GM18870 (cell line): ENCODE measurements at regions not wholly inside any gene's neighbourhood (a gene's known extent, or its start where the extent isn't known, plus 50 kb on each side); places are given as distances from the start of the nearest gene placed in this dataset.

ENCODE experiments used
- ATAC-seq: cut with Tn5 transposase; IDR thresholded peaks from one replicate; pipeline ENCODE4 v1.9.1; 2021; ENCODE audit warnings: moderate library complexity; ENCODE audit not compliant: unreplicated experiment

GRCh38 chr4:32460972-32461371 lies 1740.8 kb downstream of the PCDH7 start:
- ATAC-seq, result no peak

DNA sequence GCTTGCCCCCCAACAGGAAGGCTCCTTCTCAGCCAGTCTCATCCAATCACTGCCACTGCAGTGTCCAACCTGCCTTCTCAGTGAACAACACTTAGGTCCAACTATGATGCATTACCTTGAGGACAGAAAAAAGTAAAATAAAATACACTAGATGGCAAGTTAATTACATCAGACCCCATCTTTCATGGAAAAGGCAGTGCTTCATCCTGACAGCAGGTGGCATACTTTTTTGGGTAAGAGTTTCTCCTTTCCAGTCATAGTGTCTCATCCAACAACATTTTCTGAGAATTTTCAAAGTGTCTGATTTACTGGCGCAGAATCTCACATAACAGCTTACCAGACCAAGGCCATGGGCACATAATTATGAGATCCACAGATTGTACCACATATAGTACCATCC lies 1742.8 kb downstream of the PCDH7 start:
- no peak for ATAC-seq

GRCh38 chr4:32470087-32470585 lies 1750.0 kb downstream of the PCDH7 start:
- ATAC-seq, result no peak

GRCh38 chr4:32472918-32473317 lies 1752.7 kb downstream of the PCDH7 start:
- no peak for ATAC-seq

DNA sequence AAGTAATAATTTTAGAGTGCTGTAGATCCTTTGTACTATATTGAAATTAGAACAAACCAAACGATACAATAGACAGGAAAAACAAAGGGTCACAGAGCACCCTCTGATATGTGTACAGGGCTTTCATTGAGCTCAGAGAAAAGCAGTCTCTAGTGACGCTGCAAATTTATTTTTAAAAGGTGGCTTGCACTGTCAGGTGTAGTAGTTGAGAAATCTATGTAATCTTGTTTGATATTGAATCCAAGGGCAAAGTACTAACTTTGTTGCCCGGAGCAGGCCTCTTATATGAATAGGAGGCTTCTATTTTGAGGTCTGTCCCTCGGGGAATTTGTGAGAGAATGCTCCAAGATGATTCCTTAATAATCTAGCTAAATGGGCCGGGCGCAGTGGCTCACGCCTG lies 1755.5 kb downstream of the PCDH7 start:
- no peak for ATAC-seq

- no peak for ATAC-seq
These were observed 1757.3 kb downstream of the PCDH7 start for GRCh38 chr4:32477518-32477917.

- no peak for ATAC-seq
These were observed 1765.8 kb downstream of the PCDH7 start for GRCh38 chr4:32485956-32486355.

DNA sequence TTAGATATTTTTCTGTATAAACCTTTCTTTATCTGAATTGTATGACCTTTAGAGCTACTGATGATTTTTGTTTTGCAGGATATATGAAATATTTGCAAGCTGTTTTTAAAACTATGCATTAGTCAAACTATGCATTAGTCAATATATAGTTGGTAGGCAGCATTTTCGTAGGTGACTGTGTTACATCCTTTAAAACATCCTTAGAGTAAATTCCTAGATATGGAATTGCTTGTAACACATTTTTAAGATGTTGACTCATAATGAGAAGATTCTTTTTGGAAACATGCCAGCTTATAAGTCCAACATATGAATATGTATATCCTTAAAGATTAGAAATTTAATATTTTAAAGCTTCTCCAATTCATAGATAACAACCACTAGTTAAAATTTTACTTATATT lies 1768.5 kb downstream of the PCDH7 start:
- ATAC-seq, result no peak

DNA sequence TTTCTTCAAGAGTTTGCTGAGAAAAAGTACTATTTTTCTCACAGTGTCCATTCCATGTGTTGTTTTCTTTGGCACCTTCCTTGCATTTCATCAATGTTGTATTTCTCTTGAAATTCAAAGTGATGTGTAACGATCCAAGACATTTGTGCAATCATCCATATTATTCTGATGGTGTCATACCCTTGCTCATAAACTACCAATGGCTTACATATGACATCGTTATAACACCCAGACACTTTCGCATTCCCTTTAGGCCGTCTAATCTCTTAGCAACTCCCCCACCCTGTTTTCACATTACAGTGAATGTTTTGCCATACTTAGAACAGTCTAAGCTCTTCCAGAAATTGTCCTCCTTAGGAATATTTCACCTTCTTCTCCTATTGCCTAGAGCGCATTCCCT lies 1779.0 kb downstream of the PCDH7 start:
- ATAC-seq, result no peak

DNA sequence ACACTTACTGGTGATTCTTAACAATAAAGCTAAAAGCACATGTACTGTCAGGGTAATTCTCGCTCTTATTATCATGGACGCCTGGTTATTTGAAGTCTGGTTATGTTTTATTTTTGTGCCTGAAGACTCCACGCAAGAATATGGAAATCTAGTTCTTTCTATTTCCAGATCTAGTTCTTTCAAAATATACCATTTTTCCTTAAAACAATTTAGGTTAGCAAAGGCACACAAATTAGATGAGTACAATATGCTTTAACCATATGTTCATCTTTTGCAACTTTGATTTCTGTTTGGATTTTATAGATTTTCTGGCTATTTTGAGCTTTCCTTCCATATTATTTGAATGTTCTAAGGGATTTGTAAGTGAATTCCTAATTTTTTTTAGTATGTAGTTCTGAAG lies 1783.1 kb downstream of the PCDH7 start:
- ATAC-seq, result no peak

DNA sequence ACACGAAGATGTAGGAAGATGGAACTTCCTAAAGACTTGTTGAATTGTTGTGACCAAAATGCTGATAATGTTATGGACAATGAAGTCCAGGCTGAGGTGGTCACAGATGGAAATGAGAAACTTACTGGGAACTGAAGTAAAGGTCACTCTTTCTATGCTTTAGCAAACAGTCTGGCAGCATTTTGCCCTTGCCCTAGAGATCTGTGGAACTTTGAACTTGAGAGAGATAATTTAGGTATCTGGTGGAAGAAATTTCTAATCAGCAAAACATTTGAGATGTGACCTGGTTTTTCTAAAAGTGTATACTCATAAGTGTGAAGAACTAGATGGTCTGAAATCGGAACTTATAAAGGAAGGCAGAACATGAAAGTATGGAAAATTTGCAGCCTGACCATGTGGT lies 1785.9 kb downstream of the PCDH7 start:
- no peak for ATAC-seq

GRCh38 chr4:32519060-32519459 lies 1798.9 kb downstream of the PCDH7 start:
- ATAC-seq, result no peak

GRCh38 chr4:32525420-32525819 lies 1805.3 kb downstream of the PCDH7 start:
- ATAC-seq, result no peak

DNA sequence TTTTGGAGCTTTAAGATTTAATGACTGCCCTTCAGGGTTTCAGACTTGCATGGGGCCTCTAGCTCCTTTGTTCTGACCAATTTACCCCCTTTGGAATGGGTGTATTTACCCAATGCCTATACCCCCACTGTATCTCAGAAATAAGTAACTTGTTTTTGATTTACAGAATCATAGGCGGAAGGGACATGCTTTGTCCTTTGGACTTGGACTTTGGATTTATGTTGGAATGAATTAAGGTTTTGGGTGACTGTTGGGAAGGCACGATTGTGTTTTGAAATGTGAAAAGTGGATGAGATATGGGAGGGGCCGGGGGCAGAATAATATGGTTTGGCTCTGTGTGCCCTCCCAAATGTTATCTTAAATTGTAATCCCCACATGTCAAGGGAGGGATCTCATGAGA lies 1824.7 kb downstream of the PCDH7 start:
- no peak for ATAC-seq

DNA sequence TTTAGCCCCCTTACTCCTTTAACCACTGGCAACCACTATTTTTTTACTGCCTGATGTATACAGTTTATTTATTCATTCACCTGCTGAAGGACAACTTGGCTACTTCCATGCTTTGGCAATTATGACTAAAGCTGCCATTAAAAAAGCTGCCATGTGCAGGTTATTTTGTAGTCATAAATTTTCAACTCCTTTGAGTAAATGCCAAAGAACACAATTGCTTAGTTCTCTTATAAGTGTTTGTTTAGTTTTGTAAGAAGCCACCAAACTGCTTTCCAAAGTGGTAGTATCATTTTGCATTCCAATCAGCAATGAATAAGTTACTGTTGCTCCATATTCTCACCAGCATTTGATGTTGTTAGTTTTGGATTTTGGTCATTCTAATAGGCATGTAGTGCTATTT lies 1831.8 kb downstream of the PCDH7 start:
- ATAC-seq, result no peak

DNA sequence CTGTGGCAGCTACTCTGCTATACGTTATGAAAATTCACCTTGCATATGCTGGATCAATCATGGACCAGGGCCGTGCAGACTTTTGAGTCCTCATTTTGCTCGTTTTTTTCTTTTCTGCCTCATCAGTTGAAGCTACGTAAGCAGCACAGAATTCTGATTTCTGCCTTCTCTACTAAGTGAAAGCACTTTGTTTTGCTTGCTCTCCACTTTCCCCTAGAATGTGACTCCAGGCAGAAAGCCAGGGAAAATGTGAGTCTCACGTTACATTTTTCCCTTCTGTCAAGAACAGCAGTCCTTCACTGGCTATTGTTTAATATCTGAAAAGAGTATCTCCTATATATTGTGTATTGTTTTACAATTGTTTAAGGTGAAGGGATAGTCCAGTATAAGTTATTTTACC lies 1840.1 kb downstream of the PCDH7 start:
- no peak for ATAC-seq

GRCh38 chr4:32562010-32562409 lies 1841.8 kb downstream of the PCDH7 start:
- no peak for ATAC-seq

DNA sequence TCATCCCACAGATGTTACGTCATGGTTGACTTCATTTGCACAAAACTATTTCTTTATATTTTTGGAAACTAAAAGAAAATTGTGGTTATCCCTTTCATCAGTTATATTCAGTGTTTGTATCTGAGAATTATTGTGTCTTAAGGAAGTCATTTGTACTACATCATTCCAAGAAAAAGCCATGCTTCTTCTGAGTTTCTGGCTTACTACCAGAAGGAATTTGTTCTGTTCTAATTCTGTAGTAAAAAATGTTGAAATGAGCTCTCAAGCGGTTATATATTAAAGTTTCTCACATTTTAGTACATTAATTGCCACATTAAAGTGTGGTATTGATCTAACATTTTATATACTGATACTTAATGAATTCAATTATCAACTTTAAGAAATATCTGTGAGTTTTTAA lies 1844.5 kb downstream of the PCDH7 start:
- no peak for ATAC-seq

DNA sequence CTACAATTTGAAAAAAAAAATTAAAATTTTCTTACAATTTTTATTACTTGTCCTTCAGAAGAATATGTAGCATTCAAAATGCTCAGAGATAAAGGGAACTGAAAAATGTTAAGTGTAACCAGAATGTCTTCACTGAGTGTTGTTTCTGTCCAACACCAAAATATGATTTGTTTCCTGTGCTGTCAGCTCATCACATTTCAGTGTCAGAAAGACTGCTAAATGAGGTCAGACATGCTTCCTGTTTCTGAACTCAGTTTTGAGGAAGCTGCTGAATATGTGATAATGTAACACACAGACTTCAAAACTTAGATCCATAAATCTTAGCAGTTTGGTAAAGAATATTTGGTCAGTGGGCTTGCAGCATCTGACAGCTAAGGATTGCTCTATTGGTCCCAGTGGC lies 1849.7 kb downstream of the PCDH7 start:
- ATAC-seq, result no peak

DNA sequence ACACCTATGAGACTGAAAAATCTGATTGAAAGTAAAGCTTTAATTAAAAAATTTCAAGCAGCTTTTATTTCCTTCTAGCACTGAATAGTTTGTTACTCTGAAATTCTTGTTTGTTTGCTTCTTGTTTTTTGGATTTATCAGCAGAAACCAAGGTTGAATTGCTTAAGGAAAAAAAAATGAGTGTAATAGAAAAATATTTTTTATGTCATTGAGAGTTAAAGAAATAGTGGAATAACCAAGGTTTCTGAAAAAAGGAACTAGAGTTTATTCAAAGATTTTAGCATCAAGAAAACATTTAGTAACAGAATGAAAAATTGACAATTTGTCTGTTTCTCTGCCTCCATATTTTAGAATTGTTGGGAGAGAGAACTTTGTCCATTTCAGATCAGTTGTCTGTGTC lies 1852.2 kb downstream of the PCDH7 start:
- no peak for ATAC-seq

DNA sequence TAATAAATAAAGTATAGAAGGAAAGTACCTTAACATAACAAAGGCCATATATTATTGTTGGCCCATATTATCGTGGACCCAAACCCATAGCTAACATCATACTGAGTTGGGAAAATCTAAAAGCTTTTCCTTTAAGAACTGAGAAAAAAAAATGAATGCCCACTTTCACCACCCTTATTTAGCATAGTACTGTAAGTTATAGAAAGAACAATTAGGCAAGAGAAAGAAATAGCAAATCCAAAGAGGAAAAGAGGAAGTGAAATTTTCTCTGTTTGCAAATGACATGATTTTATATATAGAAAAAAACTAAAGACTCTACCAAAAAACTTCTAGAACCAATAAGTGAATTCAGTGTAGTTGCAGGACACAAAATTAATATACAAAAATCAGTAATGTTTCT lies 1854.6 kb downstream of the PCDH7 start:
- ATAC-seq, result no peak

- ATAC-seq, result no peak
These were observed 1868.9 kb downstream of the PCDH7 start for GRCh38 chr4:32589097-32589496.

DNA sequence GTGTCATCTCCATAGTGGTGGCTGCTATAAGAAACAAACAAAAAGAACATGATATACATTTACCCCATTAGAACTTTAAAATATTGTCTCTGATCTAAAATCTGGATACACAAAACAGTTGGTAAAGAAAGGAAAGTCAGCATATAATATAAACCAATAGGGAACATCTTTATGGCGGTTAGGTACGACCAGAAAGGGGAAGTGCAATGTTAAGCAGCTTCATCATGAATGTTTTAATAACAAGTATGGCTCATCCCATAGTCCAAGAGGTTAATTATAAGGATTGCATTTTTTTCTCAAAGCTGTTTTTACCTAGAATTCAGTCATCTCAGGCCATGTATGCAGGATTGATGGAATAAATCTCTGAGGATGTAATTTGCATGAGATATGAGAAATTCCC lies 1869.7 kb downstream of the PCDH7 start:
- no peak for ATAC-seq

DNA sequence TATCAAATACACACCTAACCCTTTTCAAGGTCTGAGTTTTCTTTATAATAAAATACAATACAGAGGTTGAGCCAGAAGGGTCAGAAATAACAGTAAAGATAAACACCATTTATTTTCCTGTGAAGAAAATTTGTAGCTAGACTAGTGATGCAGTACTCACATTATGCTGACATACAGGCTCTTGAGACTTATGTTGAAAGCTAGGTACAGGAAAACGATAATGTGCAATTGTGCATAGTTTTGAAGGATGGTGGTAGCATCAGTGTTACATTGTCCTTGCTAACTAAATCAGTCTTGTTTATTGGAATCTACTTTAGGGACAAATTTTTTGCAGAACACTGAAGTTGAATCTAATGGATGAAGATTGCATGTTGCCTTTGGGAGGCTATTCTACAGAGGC lies 1877.2 kb downstream of the PCDH7 start:
- ATAC-seq, result no peak
